Neural cell (in vitro differentiated cells): ENCODE measurements at regions not wholly inside any gene's neighbourhood (a gene's known extent, or its start where the extent isn't known, plus 50 kb on each side); places are given as distances from the start of the nearest gene placed in this dataset.

Experiments
- EP300 ChIP-seq: fragments of 450-650 bp; conservative IDR thresholded peaks from 2 replicates; pipeline ENCODE4 v1.6.1; 2014; ENCODE audit warnings: antibody characterized with exemption, mild to moderate bottlenecking, moderate library complexity; ENCODE audit not compliant: poor library complexity, severe bottlenecking
- EZH2 ChIP-seq: fragments of 200-600, 300-800 bp; shearing (Covaris generic), sonication (generic); IDR thresholded peaks from 2 replicates; pipeline ENCODE4 v1.6.1; 2014; ENCODE audit warnings: antibody characterized with exemption, low read length, borderline replicate concordance, mild to moderate bottlenecking; ENCODE audit not compliant: insufficient read depth, poor library complexity, severe bottlenecking
- MXI1 ChIP-seq: fragments of 450-650 bp; conservative IDR thresholded peaks from 2 replicates; pipeline ENCODE4 v1.6.1; 2014; ENCODE audit warnings: antibody characterized with exemption, mild to moderate bottlenecking; ENCODE audit not compliant: poor library complexity, severe bottlenecking
- POLR2AphosphoS5 ChIP-seq: IDR thresholded peaks from 2 replicates; pipeline ENCODE4 v1.6.1; 2012
- REST ChIP-seq: IDR thresholded peaks from 2 replicates; pipeline ENCODE4 v1.6.1; 2012; ENCODE audit warnings: borderline replicate concordance
- SMC3 ChIP-seq: fragments of 450-650 bp; conservative IDR thresholded peaks from 2 replicates; pipeline ENCODE4 v1.6.1; 2014; ENCODE audit warnings: antibody characterized with exemption, mild to moderate bottlenecking, moderate library complexity; ENCODE audit not compliant: poor library complexity
- TAF1 ChIP-seq: IDR thresholded peaks from 2 replicates; pipeline ENCODE4 v1.6.1; 2012; ENCODE audit warnings: low read depth
- TF ChIP-seq, protein P1 (sequence below): fragments of 450-650 bp; IDR thresholded peaks from 2 replicates; pipeline ENCODE4 v1.5.1; 2014; ENCODE audit warnings: antibody characterized with exemption, mild to moderate bottlenecking, moderate library complexity; ENCODE audit not compliant: poor library complexity, severe bottlenecking

GRCh38 chr1:185514311-185514710 is 197.3 kb upstream of the IVNS1ABP start:
- TF ChIP-seq, protein P1, sequence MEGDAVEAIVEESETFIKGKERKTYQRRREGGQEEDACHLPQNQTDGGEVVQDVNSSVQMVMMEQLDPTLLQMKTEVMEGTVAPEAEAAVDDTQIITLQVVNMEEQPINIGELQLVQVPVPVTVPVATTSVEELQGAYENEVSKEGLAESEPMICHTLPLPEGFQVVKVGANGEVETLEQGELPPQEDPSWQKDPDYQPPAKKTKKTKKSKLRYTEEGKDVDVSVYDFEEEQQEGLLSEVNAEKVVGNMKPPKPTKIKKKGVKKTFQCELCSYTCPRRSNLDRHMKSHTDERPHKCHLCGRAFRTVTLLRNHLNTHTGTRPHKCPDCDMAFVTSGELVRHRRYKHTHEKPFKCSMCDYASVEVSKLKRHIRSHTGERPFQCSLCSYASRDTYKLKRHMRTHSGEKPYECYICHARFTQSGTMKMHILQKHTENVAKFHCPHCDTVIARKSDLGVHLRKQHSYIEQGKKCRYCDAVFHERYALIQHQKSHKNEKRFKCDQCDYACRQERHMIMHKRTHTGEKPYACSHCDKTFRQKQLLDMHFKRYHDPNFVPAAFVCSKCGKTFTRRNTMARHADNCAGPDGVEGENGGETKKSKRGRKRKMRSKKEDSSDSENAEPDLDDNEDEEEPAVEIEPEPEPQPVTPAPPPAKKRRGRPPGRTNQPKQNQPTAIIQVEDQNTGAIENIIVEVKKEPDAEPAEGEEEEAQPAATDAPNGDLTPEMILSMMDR, result no peak
- no peak for TF ChIP-seq POLR2AphosphoS5
- TF ChIP-seq EP300, result no peak
- TF ChIP-seq REST, result no peak
- TF ChIP-seq EZH2, result no peak
- no peak for TF ChIP-seq TAF1
- TF ChIP-seq SMC3, result no peak
- no peak for TF ChIP-seq MXI1
